Gastrocnemius medialis (tissue), 4 donors: ENCODE measurements at regions not wholly inside any gene's neighbourhood (a gene's known extent, or its start where the extent isn't known, plus 50 kb on each side); places are given as distances from the start of the nearest gene placed in this dataset.

ENCODE experiments used
- ATAC-seq, 2 donors: fragments of 150-250 bp; one replicate each; pipeline ENCODE4 v1.9.1; 2016
- DNase-seq, 2 donors: peaks; one replicate each; pipeline ENCODE4 v3.0.0-alpha.2; 2019
- H3K27ac ChIP-seq, 4 donors: fragments of 200-600 bp; sonication (generic); 1 replicate in 1 of 4; 2 replicates in 3 of 4; pipeline ENCODE4 v1.5.1; 2016 to 2018; ENCODE audit warnings: mild to moderate bottlenecking in 2 of 4, moderate library complexity in 1 of 4
- H3K27me3 ChIP-seq, 3 donors: fragments of 200-600 bp; sonication (generic) in 2 of 3; 1 replicate in 1 of 3; 2 replicates in 2 of 3; pipeline versions ENCODE4 v1.5.1 to v1.6.0; 2016 to 2019; ENCODE audit warnings: mild to moderate bottlenecking in 1 of 3, moderate library complexity in 1 of 3
- H3K36me3 ChIP-seq, 2 donors: fragments of 200-600 bp; sonication (generic) in 1 of 2; one replicate each; pipeline ENCODE4 v1.5.1; 2017 to 2018
- H3K4me1 ChIP-seq, 2 donors: fragments of 200-600 bp; sonication (generic) in 1 of 2; one replicate each; pipeline ENCODE4 v1.5.1; 2016 to 2017; ENCODE audit warnings: mild to moderate bottlenecking in 2 of 2
- H3K4me3 ChIP-seq, 4 donors: fragments of 200-600 bp; sonication (generic) in 3 of 4; 1 replicate in 1 of 4; 2 replicates in 3 of 4; pipeline ENCODE4 v1.5.1; 2016 to 2019; ENCODE audit warnings: mild to moderate bottlenecking in 2 of 4
- H3K9me3 ChIP-seq, 3 donors: fragments of 200-600 bp; sonication (generic) in 2 of 3; 1 replicate in 1 of 3; 2 replicates in 2 of 3; pipeline ENCODE4 v1.5.1; 2016 to 2019
- POLR2A ChIP-seq, 2 donors: fragments of 450-650 bp; IDR thresholded peaks; one replicate each; pipeline ENCODE4 v1.6.1; 2017; ENCODE audit warnings: antibody characterized with exemption in 2 of 2, mild to moderate bottlenecking in 2 of 2, moderate library complexity in 2 of 2
- in situ Hi-C, 4 donors: fragments of 200-750 bp; cut with MboI; loops; one replicate each; pipeline versions ENCODE4 v1.15.0 to v1.8.0; 2017; ENCODE audit warnings: low sequenced_read_pairs in 4 of 4
- intact Hi-C: fragments of 100-400 bp; cut with DNase I; formaldehyde crosslinking; loops from one replicate; pipeline ENCODE4 v1.15.1; 2023; ENCODE audit warnings: low total_unique reads
- TF ChIP-seq, protein P1 (sequence below), 5 experiments: fragments of 450-650 bp in 3 of 5; fragments of 200-600 bp in 2 of 5; sonication (generic) in 2 of 5; IDR thresholded peaks in 4 of 5; conservative IDR thresholded peaks in 1 of 5; 1 replicate in 4 of 5; 2 replicates in 1 of 5; pipeline ENCODE4 v1.5.1; 2016 to 2019; ENCODE audit warnings: antibody characterized with exemption in 5 of 5, mild to moderate bottlenecking in 3 of 5, moderate library complexity in 3 of 5

DNA sequence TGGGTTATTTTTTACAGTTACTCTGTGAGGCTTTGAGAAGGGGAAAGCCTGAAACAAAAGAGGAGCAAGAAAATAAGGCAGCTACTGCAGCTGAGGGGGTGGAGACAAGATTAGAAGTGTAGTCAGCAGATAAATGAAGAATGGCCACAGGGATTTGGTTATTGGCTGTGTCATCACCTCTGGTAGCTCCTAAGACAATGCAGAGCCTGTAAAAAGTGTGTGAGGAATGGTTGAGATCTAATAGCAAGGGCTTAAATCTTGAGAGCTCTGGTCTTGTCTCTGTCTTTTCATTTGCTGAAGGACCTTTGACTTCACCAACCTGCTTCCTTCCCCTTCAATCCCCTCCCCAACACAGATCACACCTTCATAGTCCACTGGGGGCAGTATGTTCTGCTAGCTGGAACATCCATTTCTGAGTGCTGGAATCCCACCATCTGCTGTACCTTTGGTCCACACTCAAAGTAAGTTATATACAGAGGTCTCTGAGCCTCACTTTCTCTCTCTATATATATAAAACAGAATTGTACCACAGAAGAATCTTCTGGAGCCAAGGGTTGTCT lies 213.7 kb upstream of the ZIC3 start:
- no peak overlapping the region for H3K27ac ChIP-seq
- DNase-seq (no peak), ATAC-seq (no peak)
- no peaks in the 10 kb centered on the region for H3K36me3 ChIP-seq
- TF ChIP-seq, protein P1, sequence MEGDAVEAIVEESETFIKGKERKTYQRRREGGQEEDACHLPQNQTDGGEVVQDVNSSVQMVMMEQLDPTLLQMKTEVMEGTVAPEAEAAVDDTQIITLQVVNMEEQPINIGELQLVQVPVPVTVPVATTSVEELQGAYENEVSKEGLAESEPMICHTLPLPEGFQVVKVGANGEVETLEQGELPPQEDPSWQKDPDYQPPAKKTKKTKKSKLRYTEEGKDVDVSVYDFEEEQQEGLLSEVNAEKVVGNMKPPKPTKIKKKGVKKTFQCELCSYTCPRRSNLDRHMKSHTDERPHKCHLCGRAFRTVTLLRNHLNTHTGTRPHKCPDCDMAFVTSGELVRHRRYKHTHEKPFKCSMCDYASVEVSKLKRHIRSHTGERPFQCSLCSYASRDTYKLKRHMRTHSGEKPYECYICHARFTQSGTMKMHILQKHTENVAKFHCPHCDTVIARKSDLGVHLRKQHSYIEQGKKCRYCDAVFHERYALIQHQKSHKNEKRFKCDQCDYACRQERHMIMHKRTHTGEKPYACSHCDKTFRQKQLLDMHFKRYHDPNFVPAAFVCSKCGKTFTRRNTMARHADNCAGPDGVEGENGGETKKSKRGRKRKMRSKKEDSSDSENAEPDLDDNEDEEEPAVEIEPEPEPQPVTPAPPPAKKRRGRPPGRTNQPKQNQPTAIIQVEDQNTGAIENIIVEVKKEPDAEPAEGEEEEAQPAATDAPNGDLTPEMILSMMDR (IDR thresholded peaks at IDR 0.05 in 4 of 5, conservative IDR thresholded peaks at IDR 0.05 in 1 of 5), result no peak
- no peak for TF ChIP-seq POLR2A (IDR thresholded peaks at IDR 0.05)
- intact Hi-C loops (no loop called here), in situ Hi-C loops (no loop called here)
- no peaks in the 10 kb centered on the region for H3K27me3 ChIP-seq
- no peaks in the 10 kb centered on the region for H3K4me1 ChIP-seq
- no peak overlapping the region for H3K4me3 ChIP-seq
- no peaks in the 10 kb centered on the region for H3K9me3 ChIP-seq

DNA sequence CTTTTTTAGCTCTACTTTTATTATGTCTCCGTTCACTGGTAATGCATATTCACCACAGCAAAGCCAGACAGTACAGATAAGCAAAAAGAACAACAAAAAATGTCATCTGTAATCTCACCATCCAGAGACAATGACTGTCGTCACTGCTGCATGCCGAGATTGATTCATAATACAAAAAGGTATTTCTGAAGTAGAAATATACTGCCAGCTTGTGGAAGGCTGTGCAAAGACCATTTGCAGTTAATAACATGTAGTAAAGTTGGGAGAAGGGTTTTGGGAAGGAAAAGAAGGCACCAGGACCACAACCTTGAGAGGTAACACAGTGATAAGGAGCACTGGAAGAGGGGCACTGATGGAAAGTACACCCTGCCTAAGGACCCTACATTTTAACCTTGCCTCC lies 223.0 kb upstream of the ZIC3 start:
- intact Hi-C loops, result no loop called here
- TF ChIP-seq, protein P1 (IDR thresholded peaks at IDR 0.05 in 4 of 5, conservative IDR thresholded peaks at IDR 0.05 in 1 of 5), result no peak
- no peak for TF ChIP-seq POLR2A (IDR thresholded peaks at IDR 0.05)
- ATAC-seq (no peak), DNase-seq (no peak)
- Histone ChIP-seq H3K4me1 (no peaks in the 10 kb centered on the region), H3K27ac (no peak overlapping the region), H3K27me3 (no peaks in the 10 kb centered on the region), H3K9me3 (no peaks in the 10 kb centered on the region), H3K36me3 (no peaks in the 10 kb centered on the region), H3K4me3 (no peak overlapping the region)
- in situ Hi-C loops, result no loop called here

GRCh38 chrX:137313627-137314026 lies 252.3 kb upstream of the ZIC3 start:
- Histone ChIP-seq H3K9me3 (no peaks in the 10 kb centered on the region), H3K4me3 (no peak overlapping the region), H3K36me3 (no peaks in the 10 kb centered on the region), H3K27ac (no peak overlapping the region), H3K4me1 (no peaks in the 10 kb centered on the region), H3K27me3 (no peaks in the 10 kb centered on the region)
- in situ Hi-C loops, result no loop called here
- intact Hi-C loops, result no loop called here
- TF ChIP-seq, protein P1 (IDR thresholded peaks at IDR 0.05 in 4 of 5, conservative IDR thresholded peaks at IDR 0.05 in 1 of 5), result no peak
- TF ChIP-seq POLR2A (IDR thresholded peaks at IDR 0.05), result no peak
- DNase-seq (no peak), ATAC-seq (no peak)

- Histone ChIP-seq H3K4me1 (no peaks in the 10 kb centered on the region), H3K9me3 (no peaks in the 10 kb centered on the region), H3K36me3 (no peaks in the 10 kb centered on the region), H3K27me3 (no peaks in the 10 kb centered on the region), H3K27ac (no peak overlapping the region), H3K4me3 (no peak overlapping the region)
- no peak for ATAC-seq
- intact Hi-C loops, result no loop called here
- TF ChIP-seq, protein P1 (IDR thresholded peaks at IDR 0.05 in 4 of 5, conservative IDR thresholded peaks at IDR 0.05 in 1 of 5), result no peak
- no peak for TF ChIP-seq POLR2A (IDR thresholded peaks at IDR 0.05)
- no peak for DNase-seq
- in situ Hi-C loops, result no loop called here
Observed at GRCh38 chrX:137305404-137305803, 260.5 kb upstream of the ZIC3 start.

GRCh38 chrX:137297167-137297566 lies 263.4 kb upstream of the GPR101 start:
- Histone ChIP-seq H3K4me1 (no peaks in the 10 kb centered on the region), H3K27ac (no peak overlapping the region), H3K36me3 (no peaks in the 10 kb centered on the region), H3K27me3 (no peaks in the 10 kb centered on the region), H3K4me3 (no peak overlapping the region), H3K9me3 (no peaks in the 10 kb centered on the region)
- no peak for DNase-seq
- ATAC-seq, result no peak
- in situ Hi-C loops (no loop called here), intact Hi-C loops (no loop called here)
- TF ChIP-seq POLR2A (IDR thresholded peaks at IDR 0.05), result no peak
